SK-N-SH (cell line): ENCODE measurements at regions not wholly inside any gene's neighbourhood (a gene's known extent, or its start where the extent isn't known, plus 50 kb on each side); places are given as distances from the start of the nearest gene placed in this dataset.

ENCODE experiments used
- CTCF ChIA-PET: fragments of 300-600, 350-600 bp; formaldehyde crosslinking; extraction: SDS; loops from one replicate; lab custom pipeline; 2021; lab: Yijun Ruan, JAX
- POLR2A ChIA-PET: fragments of 350-600 bp; sonication (Branson Sonifier 250); formaldehyde crosslinking; extraction: SDS; loops from one replicate; lab custom pipeline; 2020; ENCODE audit warnings: antibody characterized with exemption, inconsistent platforms; lab: Yijun Ruan, JAX
- DNase-seq: peaks from one replicate; pipeline ENCODE4 v3.0.0; 2012
- H2AFZ ChIP-seq: fragments of 200-600 bp; sonication (generic); 2 replicates; pipeline ENCODE4 v1.8.1; 2016; ENCODE audit warnings: antibody characterized with exemption, mild to moderate bottlenecking, low read depth
- H3F3A ChIP-seq: fragments of 200-600 bp; sonication (generic); replicated peaks from 2 replicates; pipeline ENCODE3; 2016; ENCODE audit warnings: antibody characterized with exemption, mild to moderate bottlenecking; ENCODE audit not compliant: insufficient read depth
- H3K27ac ChIP-seq, 2 experiments: fragments of 200-500 bp in 1 of 2; fragments of 200-600 bp in 1 of 2; sonication (Bioruptor generic) in 1 of 2; sonication (generic), shearing (Covaris generic) in 1 of 2; 2 replicates each; pipeline versions ENCODE4 v1.5.1 to v1.6.1; 2014 to 2016; ENCODE audit warnings: low read depth in 2 of 2, inconsistent platforms in 1 of 2, low read length in 1 of 2, mild to moderate bottlenecking in 1 of 2, mixed read lengths in 1 of 2
- H3K27me3 ChIP-seq: fragments of 200-600 bp; sonication (generic), shearing (Covaris generic); 2 replicates; pipeline ENCODE4 v1.6.1; 2016; ENCODE audit warnings: mixed run types; ENCODE audit not compliant: insufficient read depth
- H3K36me3 ChIP-seq, 2 experiments: fragments of 200-500 bp in 1 of 2; fragments of 200-600 bp in 1 of 2; sonication (Bioruptor generic) in 1 of 2; sonication (generic) in 1 of 2; replicated peaks in 1 of 2; 2 replicates each; pipeline versions ENCODE3 to v1.5.1; 2014 to 2016; ENCODE audit warnings: low read length in 1 of 2, mild to moderate bottlenecking in 1 of 2; ENCODE audit not compliant: insufficient read depth in 2 of 2, control insufficient read depth in 1 of 2
- H3K4me1 ChIP-seq, 2 experiments: fragments of 200-500 bp in 1 of 2; fragments of 200-600 bp in 1 of 2; sonication (Bioruptor generic) in 1 of 2; sonication (generic), shearing (Covaris generic) in 1 of 2; 2 replicates each; pipeline versions ENCODE4 v1.5.1 to v1.6.1; 2014 to 2016; ENCODE audit warnings: low read depth in 1 of 2, low read length in 1 of 2, mixed run types in 1 of 2; ENCODE audit not compliant: insufficient read depth in 2 of 2, control insufficient read depth in 1 of 2
- H3K4me2 ChIP-seq: fragments of 200-600 bp; sonication (generic), shearing (Covaris generic); 2 replicates; pipeline ENCODE4 v1.6.1; 2017; ENCODE audit warnings: mixed run types
- H3K4me3 ChIP-seq, 2 experiments: fragments of 200-500 bp in 1 of 2; fragments of 200-600 bp in 1 of 2; sonication (Bioruptor generic) in 1 of 2; sonication (generic), shearing (Covaris generic) in 1 of 2; 2 replicates each; pipeline versions ENCODE4 v1.5.1 to v1.8.1; 2014 to 2016; ENCODE audit warnings: low read depth in 2 of 2, inconsistent platforms in 1 of 2, low read length in 1 of 2, mild to moderate bottlenecking in 1 of 2, mixed read lengths in 1 of 2, moderate library complexity in 1 of 2
- H3K79me2 ChIP-seq: fragments of 200-600 bp; sonication (generic); 2 replicates; pipeline ENCODE4 v1.8.1; 2017; ENCODE audit warnings: mild to moderate bottlenecking; ENCODE audit not compliant: insufficient read depth
- H3K9ac ChIP-seq: fragments of 200-600 bp; sonication (generic); 2 replicates; pipeline ENCODE4 v1.6.1; 2017; ENCODE audit warnings: mixed run types
- H3K9me2 ChIP-seq: fragments of 200-600 bp; sonication (generic); 2 replicates; pipeline ENCODE4 v1.6.1; 2017; ENCODE audit warnings: mixed run types
- H3K9me3 ChIP-seq: fragments of 200-600 bp; sonication (generic); 2 replicates; pipeline ENCODE4 v1.6.1; 2017; ENCODE audit warnings: mixed run types, mild to moderate bottlenecking, moderate library complexity
- H4K20me1 ChIP-seq: fragments of 200-600 bp; sonication (generic); 2 replicates; pipeline ENCODE4 v1.6.1; 2017; ENCODE audit warnings: mild to moderate bottlenecking, mixed run types; ENCODE audit not compliant: insufficient read depth
- CHD2 ChIP-seq: fragments of 150-350 bp; IDR thresholded peaks from 2 replicates; pipeline ENCODE4 v1.6.1; 2018; ENCODE audit warnings: low read length; ENCODE audit not compliant: partially characterized antibody
- ELF1 ChIP-seq: IDR thresholded peaks from 2 replicates; pipeline ENCODE4 v1.4.0; 2012
- EP300 ChIP-seq, 2 experiments: IDR thresholded peaks; 2 replicates each; pipeline versions ENCODE4 v1.4.0 to v1.6.1; 2012; ENCODE audit warnings: borderline replicate concordance in 1 of 2, low read depth in 1 of 2, low read length in 1 of 2
- FOSL2 ChIP-seq: IDR thresholded peaks from 2 replicates; pipeline ENCODE4 v1.4.0; 2012; ENCODE audit warnings: low read depth, mild to moderate bottlenecking, moderate library complexity, borderline replicate concordance
- GATA2 ChIP-seq: sonication (generic); formaldehyde crosslinking; IDR thresholded peaks from 2 replicates; pipeline ENCODE4 v1.5.0; 2020; ENCODE audit warnings: mild to moderate bottlenecking, missing genetic modification reagents
- NFIC ChIP-seq: IDR thresholded peaks from 2 replicates; pipeline ENCODE4 v1.4.0; 2012; ENCODE audit warnings: borderline replicate concordance
- RCOR1 ChIP-seq: fragments of 150-350 bp; IDR thresholded peaks from 2 replicates; pipeline ENCODE4 v1.6.1; 2017; ENCODE audit warnings: antibody characterized with exemption, low read length
- RXRA ChIP-seq: IDR thresholded peaks from 2 replicates; pipeline ENCODE4 v1.4.0; 2012; ENCODE audit warnings: low read depth, mild to moderate bottlenecking, borderline replicate concordance
- SMC3 ChIP-seq: IDR thresholded peaks from 2 replicates; pipeline ENCODE4 v1.6.1; 2012; ENCODE audit warnings: low read depth, low read length, improper control_type of control experiment
- TAF1 ChIP-seq: IDR thresholded peaks from 2 replicates; pipeline ENCODE4 v1.6.1; 2012; ENCODE audit warnings: low read depth, mild to moderate bottlenecking, low read length, moderate library complexity, borderline replicate concordance
- TEAD4 ChIP-seq: IDR thresholded peaks from 2 replicates; pipeline ENCODE4 v1.4.0; 2012; ENCODE audit warnings: mild to moderate bottlenecking, borderline replicate concordance; ENCODE audit not compliant: insufficient read depth
- YY1 ChIP-seq: IDR thresholded peaks from 2 replicates; pipeline ENCODE4 v1.4.0; 2012; ENCODE audit warnings: low read depth, mild to moderate bottlenecking
- WGBS: methylation state at CpG from one replicate; pipeline ENCODE4 v1.1.6; 2017; ENCODE audit warnings: low lambda C conversion rate; 5-methylcytosine and 5-hydroxymethylcytosine counted together
- TF ChIP-seq, protein P1 (sequence below): IDR thresholded peaks from 2 replicates; pipeline ENCODE4; 2012
- TF ChIP-seq, protein P2 (sequence below): fragments of 150-350 bp; IDR thresholded peaks from 2 replicates; pipeline ENCODE4 v1.6.1; 2016; ENCODE audit warnings: mild to moderate bottlenecking, low read depth, low read length
- TF ChIP-seq, protein P3 (sequence below): IDR thresholded peaks from 2 replicates; pipeline ENCODE4 v1.4.0; 2012; ENCODE audit warnings: low read depth
- TF ChIP-seq, protein P4 (sequence below): fragments of 200-600 bp; sonication (generic); IDR thresholded peaks from 2 replicates; pipeline ENCODE4 v1.6.1; 2017; ENCODE audit warnings: antibody characterized with exemption, mild to moderate bottlenecking, moderate library complexity
- TF ChIP-seq, protein P5 (sequence below): IDR thresholded peaks from 2 replicates; pipeline ENCODE4 v1.4.0; 2012; ENCODE audit warnings: low read depth, borderline replicate concordance
- TF ChIP-seq, protein P6 (sequence below): fragments of 150-350 bp; IDR thresholded peaks from 2 replicates; pipeline ENCODE4 v1.6.1; 2017; ENCODE audit warnings: antibody characterized with exemption, low read length, low read depth, borderline replicate concordance

DNA sequence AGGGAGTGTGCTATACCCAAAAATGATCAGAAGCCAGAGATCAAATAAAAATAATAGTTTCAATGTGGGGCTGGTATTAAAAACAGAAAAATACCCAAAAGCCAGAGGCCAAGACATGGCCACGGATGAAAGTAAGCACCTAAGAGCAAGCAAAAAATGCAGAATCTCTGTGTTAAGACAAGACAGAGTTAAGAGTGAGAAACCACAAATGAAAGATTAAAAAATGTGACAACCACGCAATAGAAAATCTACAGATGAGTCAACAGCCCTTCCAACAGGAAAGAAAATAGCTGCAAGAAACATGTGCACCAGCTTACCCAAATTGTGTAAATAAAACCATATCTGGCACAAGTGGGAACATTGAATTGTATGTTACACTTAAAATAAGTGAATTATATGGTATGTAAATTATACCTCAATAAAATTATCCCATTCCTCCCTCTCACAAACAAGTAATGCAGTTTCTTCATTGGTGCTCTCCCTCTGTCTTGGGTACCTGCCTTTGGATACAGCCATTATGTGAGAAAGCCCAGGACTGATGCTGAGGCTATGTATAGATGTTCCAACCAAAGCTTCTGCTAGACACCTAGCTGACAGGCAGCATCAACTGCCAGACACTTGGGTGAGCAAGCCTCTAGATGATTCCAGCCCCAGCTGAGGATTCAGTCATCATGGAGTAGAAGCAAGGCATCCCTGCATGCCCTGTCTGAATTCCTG, 55.3 kb upstream of the UFL1 start:
- POLR2A ChIA-PET, result no interaction called here
- H3K27me3 ChIP-seq, result no peaks in the 10 kb centered on the region
- H3K9me2 ChIP-seq, result no peaks in the 10 kb centered on the region
- no peaks in the 10 kb centered on the region for H3K9me3 ChIP-seq
- no peaks in the 10 kb centered on the region for H3K79me2 ChIP-seq
- H3K27ac ChIP-seq, result no peak overlapping the region
- H2AFZ ChIP-seq, result no peak overlapping the region
- 23% methylated on average over 2 of the region's 2 CpGs for WGBS
- no peaks in the 10 kb centered on the region for H3K36me3 ChIP-seq
- no peak overlapping the region for H3K4me3 ChIP-seq
- H4K20me1 ChIP-seq, result no peaks in the 10 kb centered on the region
- no peak overlapping the region for H3K9ac ChIP-seq
- no peaks in the 10 kb centered on the region for H3F3A ChIP-seq
- DNase-seq, result no peak
- CTCF ChIA-PET, result interaction anchor here (1.2 to 1.7 kb wide), 3 partner anchors 20 to 290 kb away, joined by 3 to 4 read pairs (median 3); no protein-coding TSS in a partner anchor
- TF ChIP-seq, protein P1, sequence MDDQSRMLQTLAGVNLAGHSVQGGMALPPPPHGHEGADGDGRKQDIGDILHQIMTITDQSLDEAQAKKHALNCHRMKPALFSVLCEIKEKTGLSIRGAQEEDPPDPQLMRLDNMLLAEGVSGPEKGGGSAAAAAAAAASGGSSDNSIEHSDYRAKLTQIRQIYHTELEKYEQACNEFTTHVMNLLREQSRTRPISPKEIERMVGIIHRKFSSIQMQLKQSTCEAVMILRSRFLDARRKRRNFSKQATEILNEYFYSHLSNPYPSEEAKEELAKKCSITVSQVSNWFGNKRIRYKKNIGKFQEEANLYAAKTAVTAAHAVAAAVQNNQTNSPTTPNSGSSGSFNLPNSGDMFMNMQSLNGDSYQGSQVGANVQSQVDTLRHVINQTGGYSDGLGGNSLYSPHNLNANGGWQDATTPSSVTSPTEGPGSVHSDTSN, result no peak
- no peak for TF ChIP-seq CHD2
- H3K4me1 ChIP-seq, result no peaks in the 10 kb centered on the region; a peak in 1 of 4 replicates
- H3K4me2 ChIP-seq, result no peak overlapping the region

DNA sequence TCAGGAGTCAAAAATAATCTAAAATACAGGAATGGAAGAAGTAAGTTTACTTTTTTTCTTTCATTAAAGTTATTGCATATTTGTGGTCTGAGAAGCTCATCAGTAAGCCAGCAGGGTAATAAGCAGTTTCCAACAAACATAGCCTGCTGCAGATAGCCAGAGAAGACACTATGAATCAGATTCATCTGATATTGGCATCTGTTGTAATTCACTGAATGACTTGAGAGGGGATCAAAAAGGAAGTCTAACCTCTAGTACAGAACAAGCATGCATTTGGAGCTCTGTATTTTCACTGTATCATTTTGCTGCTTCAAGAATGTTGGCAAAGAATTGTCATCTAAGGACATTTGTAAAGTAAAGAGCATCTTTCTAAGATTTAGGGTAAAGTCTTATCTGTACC, 53.8 kb upstream of the UFL1 start:
- no peak overlapping the region for H3K9ac ChIP-seq
- H3K9me3 ChIP-seq, result no peaks in the 10 kb centered on the region
- no peak for DNase-seq
- TF ChIP-seq FOSL2, result no peak
- no peak for TF ChIP-seq GATA2 (CRISPR knock-in tag)
- no peak for TF ChIP-seq SMC3
- no peak for TF ChIP-seq NFIC
- TF ChIP-seq, protein P2, sequence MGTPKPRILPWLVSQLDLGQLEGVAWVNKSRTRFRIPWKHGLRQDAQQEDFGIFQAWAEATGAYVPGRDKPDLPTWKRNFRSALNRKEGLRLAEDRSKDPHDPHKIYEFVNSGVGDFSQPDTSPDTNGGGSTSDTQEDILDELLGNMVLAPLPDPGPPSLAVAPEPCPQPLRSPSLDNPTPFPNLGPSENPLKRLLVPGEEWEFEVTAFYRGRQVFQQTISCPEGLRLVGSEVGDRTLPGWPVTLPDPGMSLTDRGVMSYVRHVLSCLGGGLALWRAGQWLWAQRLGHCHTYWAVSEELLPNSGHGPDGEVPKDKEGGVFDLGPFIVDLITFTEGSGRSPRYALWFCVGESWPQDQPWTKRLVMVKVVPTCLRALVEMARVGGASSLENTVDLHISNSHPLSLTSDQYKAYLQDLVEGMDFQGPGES, result no peak
- TF ChIP-seq, protein P3, sequence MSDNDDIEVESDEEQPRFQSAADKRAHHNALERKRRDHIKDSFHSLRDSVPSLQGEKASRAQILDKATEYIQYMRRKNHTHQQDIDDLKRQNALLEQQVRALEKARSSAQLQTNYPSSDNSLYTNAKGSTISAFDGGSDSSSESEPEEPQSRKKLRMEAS, result no peak
- no peak for TF ChIP-seq TEAD4
- TF ChIP-seq TAF1, result no peak
- TF ChIP-seq, protein P1, result no peak
- no peak for TF ChIP-seq CHD2
- no peak for TF ChIP-seq YY1
- TF ChIP-seq, protein P4, sequence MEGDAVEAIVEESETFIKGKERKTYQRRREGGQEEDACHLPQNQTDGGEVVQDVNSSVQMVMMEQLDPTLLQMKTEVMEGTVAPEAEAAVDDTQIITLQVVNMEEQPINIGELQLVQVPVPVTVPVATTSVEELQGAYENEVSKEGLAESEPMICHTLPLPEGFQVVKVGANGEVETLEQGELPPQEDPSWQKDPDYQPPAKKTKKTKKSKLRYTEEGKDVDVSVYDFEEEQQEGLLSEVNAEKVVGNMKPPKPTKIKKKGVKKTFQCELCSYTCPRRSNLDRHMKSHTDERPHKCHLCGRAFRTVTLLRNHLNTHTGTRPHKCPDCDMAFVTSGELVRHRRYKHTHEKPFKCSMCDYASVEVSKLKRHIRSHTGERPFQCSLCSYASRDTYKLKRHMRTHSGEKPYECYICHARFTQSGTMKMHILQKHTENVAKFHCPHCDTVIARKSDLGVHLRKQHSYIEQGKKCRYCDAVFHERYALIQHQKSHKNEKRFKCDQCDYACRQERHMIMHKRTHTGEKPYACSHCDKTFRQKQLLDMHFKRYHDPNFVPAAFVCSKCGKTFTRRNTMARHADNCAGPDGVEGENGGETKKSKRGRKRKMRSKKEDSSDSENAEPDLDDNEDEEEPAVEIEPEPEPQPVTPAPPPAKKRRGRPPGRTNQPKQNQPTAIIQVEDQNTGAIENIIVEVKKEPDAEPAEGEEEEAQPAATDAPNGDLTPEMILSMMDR, result no peak
- TF ChIP-seq, protein P5, sequence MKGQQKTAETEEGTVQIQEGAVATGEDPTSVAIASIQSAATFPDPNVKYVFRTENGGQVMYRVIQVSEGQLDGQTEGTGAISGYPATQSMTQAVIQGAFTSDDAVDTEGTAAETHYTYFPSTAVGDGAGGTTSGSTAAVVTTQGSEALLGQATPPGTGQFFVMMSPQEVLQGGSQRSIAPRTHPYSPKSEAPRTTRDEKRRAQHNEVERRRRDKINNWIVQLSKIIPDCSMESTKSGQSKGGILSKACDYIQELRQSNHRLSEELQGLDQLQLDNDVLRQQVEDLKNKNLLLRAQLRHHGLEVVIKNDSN, result no peak
- TF ChIP-seq RXRA, result no peak
- TF ChIP-seq ELF1, result no peak
- TF ChIP-seq, protein P6, sequence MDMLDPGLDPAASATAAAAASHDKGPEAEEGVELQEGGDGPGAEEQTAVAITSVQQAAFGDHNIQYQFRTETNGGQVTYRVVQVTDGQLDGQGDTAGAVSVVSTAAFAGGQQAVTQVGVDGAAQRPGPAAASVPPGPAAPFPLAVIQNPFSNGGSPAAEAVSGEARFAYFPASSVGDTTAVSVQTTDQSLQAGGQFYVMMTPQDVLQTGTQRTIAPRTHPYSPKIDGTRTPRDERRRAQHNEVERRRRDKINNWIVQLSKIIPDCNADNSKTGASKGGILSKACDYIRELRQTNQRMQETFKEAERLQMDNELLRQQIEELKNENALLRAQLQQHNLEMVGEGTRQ, result no peak
- TF ChIP-seq EP300 (IDR thresholded peaks at IDR 0.05; ENCODE audit: borderline replicate concordance in 1 of 2, low read depth in 1 of 2, low read length in 1 of 2), result no peak
- TF ChIP-seq RCOR1, result no peak
- H3K27ac ChIP-seq, result no peak overlapping the region
- ChIA-PET POLR2A (no interaction called here), CTCF (interaction anchor here (1.2 to 1.7 kb wide), 10 partner anchors 10 to 452 kb away, joined by 3 to 7 read pairs (median 4); partner anchors contain the start of gene FUT9)
- H3K27me3 ChIP-seq, result no peaks in the 10 kb centered on the region
- H3K4me3 ChIP-seq, result no peak overlapping the region
- no peaks in the 10 kb centered on the region for H4K20me1 ChIP-seq
- H3K36me3 ChIP-seq, result no peaks in the 10 kb centered on the region
- no peaks in the 10 kb centered on the region for H3K9me2 ChIP-seq
- H3K4me1 ChIP-seq, result no peaks in the 10 kb centered on the region; a peak in 1 of 4 replicates
- no peak overlapping the region for H3K4me2 ChIP-seq
- no peaks in the 10 kb centered on the region for H3F3A ChIP-seq
- no peak overlapping the region for H2AFZ ChIP-seq
- no peaks in the 10 kb centered on the region for H3K79me2 ChIP-seq
